GM12865 (cell line): ENCODE measurements at regions not wholly inside any gene's neighbourhood (a gene's known extent, or its start where the extent isn't known, plus 50 kb on each side); places are given as distances from the start of the nearest gene placed in this dataset.

Experiments used
- DNase-seq: peaks from one replicate; pipeline ENCODE4 v3.0.0; 2010; ENCODE audit warnings: low read depth
- H3K4me3 ChIP-seq: 2 replicates; pipeline ENCODE4 v1.5.1; 2011; ENCODE audit warnings: mild to moderate bottlenecking, low read depth, low read length, control low read depth
- CTCF ChIP-seq: IDR thresholded peaks from 2 replicates; pipeline ENCODE4 v1.5.1; 2011; ENCODE audit warnings: low read length, control low read depth, low read depth, inconsistent platforms; ENCODE audit not compliant: insufficient read depth; ENCODE audit errors: missing control alignments

- DNase-seq, result no peak
- no peak for TF ChIP-seq CTCF
- H3K4me3 ChIP-seq, result no peak overlapping the region
These were observed 827.8 kb upstream of the ZWINT start for GRCh38 chr10:57188846-57189245.

- DNase-seq, result no peak
- no peak for TF ChIP-seq CTCF
- H3K4me3 ChIP-seq, result no peak overlapping the region
These were observed 825.1 kb upstream of the ZWINT start for GRCh38 chr10:57186201-57186600.

GRCh38 chr10:57169597-57169996, 808.5 kb upstream of the ZWINT start:
- no peak for TF ChIP-seq CTCF
- DNase-seq, result no peak
- no peak overlapping the region for H3K4me3 ChIP-seq

GRCh38 chr10:57168611-57169240, 807.7 kb upstream of the ZWINT start:
- no peak for TF ChIP-seq CTCF
- H3K4me3 ChIP-seq, result no peak overlapping the region
- no peak for DNase-seq

- H3K4me3 ChIP-seq, result no peak overlapping the region
- DNase-seq, result no peak
- no peak for TF ChIP-seq CTCF
These were observed 804.6 kb upstream of the ZWINT start for GRCh38 chr10:57165671-57166070.

- TF ChIP-seq CTCF, result no peak
- no peak for DNase-seq
- no peak overlapping the region for H3K4me3 ChIP-seq
These were observed 801.2 kb upstream of the ZWINT start for GRCh38 chr10:57162231-57162630.

GRCh38 chr10:57161157-57161556, 800.1 kb upstream of the ZWINT start:
- no peak overlapping the region for H3K4me3 ChIP-seq
- DNase-seq, result no peak
- no peak for TF ChIP-seq CTCF
